ENCODE measurements at regions not wholly inside any gene's neighbourhood (a gene's known extent, or its start where the extent isn't known, plus 50 kb on each side); places are given as distances from the start of the nearest gene placed in this dataset.

DNA sequence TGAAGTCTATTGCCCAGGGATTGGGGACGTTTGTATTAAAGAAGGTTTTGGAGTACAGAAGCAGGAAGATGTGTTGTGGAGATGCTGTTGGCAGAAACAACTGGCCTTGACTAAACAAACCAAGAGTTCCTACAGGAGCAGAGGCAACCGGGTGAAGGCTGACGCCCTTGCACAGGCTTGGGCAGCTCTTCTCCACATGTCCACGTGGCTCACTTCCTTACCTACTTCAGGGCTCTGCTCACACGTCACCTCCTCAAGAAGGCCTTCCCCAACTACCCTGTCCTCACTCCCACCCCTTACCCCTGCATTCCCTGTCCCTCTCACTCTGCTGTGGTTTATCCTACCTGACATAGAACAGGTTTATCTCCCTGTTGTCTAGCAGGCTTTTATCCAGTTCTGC is 59.9 kb upstream of the JAZF1 start:
- TF ChIP-seq, protein P1, sequence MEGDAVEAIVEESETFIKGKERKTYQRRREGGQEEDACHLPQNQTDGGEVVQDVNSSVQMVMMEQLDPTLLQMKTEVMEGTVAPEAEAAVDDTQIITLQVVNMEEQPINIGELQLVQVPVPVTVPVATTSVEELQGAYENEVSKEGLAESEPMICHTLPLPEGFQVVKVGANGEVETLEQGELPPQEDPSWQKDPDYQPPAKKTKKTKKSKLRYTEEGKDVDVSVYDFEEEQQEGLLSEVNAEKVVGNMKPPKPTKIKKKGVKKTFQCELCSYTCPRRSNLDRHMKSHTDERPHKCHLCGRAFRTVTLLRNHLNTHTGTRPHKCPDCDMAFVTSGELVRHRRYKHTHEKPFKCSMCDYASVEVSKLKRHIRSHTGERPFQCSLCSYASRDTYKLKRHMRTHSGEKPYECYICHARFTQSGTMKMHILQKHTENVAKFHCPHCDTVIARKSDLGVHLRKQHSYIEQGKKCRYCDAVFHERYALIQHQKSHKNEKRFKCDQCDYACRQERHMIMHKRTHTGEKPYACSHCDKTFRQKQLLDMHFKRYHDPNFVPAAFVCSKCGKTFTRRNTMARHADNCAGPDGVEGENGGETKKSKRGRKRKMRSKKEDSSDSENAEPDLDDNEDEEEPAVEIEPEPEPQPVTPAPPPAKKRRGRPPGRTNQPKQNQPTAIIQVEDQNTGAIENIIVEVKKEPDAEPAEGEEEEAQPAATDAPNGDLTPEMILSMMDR (IDR thresholded peaks at IDR 0.05) = no peak
- no peak for TF ChIP-seq POLR2A (IDR thresholded peaks at IDR 0.05)
- TF ChIP-seq EP300 (IDR thresholded peaks at IDR 0.05) = no peak
